ENCODE measurements at regions not wholly inside any gene's neighbourhood (a gene's known extent, or its start where the extent isn't known, plus 50 kb on each side); places are given as distances from the start of the nearest gene placed in this dataset.
A peak's percentile ranks its signal among the peaks of the same experiment; 100 is the strongest.

- DNase-seq: no peak
Measured at GRCh38 chr1:83718338-83718737, 280.6 kb downstream of the TTLL7 start.

DNA sequence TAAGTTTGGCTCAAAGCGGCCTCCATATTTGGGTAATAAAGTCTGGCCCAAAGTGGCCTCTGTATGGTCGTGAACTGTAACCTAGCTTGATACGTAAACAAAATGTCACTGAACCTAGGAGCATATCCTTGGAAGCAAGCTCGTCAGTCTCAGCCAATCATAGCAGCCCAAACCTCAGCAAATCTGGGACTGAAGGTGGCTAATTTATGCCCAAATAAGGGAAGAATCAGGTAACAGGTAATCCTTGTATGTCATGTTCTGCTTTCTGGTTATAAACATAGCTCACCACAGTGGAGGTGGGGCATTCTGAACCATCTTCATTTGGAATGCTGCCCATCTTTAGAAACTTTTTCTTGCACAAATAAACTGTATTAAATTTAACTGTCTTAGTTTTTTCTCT is 281.1 kb downstream of the TTLL7 start:
- no peak for DNase-seq

DNA sequence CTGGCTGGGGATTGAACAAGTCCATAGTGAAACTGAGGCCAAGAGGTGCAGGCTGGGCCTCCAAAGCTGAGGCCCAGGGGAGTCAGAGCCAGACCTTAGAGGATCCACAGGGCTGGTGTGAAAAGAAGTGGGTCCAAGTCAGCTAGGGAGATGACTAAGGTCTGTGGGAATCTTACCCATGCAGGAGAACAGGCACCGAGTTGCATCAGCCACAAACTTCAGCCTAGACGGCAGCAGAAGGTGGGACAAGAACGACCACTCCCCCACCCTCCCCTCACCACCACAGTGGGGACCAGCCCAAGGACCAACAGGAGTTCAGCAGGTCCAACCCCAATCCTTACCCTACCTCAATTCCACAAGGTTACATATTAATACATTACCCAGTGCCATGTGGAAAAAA is 282.3 kb downstream of the TTLL7 start:
- no peak for DNase-seq

- no peak for DNase-seq
Measured at GRCh38 chr1:83715550-83715949, 283.4 kb downstream of the TTLL7 start.

DNA sequence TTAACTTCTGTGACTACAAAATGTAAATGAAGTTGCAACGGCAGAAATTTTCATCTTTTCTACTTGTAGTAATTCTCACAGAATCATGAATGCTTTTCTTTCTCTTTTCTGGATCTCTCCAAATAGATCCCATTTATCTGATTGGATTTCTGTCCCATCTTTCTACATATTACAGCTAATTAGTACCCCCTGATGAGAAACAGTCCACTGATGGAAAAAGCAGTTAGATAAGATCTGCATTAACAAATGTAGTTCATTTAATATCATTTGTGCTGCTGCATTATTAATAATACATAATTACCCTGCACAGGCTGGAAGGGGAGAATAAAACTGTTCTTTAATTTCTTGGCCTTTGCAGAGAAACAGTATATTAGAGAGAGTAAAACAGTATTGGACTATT is 289.3 kb downstream of the TTLL7 start:
- no peak for DNase-seq

DNA sequence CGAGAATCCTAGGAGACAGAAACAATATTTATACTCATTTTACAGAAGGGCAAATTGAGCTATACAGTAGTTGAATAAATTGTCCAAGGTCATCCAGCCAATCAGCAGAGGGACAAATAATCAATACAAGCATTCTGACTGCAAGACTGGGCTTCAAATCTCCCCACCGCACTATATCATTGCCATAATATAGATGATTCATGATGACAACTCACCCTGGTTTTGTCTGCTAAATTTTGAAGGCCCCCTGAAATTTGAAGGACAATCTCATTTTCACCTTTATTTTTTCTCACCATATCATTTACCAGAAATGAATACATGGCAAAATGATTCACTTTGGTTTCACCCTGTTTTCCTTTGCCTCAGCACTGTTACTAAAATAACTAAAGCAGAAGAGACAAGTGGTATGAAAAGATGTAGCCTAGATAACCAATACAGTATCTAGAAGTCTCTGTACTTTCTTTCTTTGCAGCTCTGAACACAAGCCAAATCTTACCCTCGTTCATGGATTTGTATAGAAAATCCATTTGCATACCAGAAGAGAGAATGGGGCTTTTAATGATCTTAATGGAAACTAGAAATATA is 292.5 kb downstream of the TTLL7 start:
- no peak for DNase-seq

- peak; percentile 14 for DNase-seq
Measured at GRCh38 chr1:83705091-83705490, 293.8 kb downstream of the TTLL7 start.

- DNase-seq: no peak
Measured at GRCh38 chr1:83704350-83704749, 294.6 kb downstream of the TTLL7 start.

DNA sequence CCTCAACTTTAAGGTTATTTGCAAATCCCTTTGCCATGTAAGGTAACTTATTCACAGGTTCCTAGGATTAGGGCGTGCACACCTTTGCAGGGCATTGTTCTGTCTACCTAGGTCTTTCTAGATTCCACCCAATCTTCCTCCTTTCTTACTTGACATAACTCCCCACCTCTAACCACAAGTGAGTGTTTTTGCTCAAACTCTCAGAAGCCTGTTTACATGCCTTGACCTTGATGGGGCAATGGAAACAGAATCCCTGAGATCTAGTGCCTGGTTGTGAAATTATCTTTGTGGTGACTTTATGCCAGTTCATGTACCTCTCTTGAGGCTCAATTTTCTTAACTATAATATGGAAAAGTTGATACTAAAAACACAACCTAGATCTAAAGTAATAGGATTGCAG is 296.6 kb downstream of the TTLL7 start:
- DNase-seq: no peak

GRCh38 chr1:83701355-83701754 is 297.6 kb downstream of the TTLL7 start:
- DNase-seq: no peak

DNA sequence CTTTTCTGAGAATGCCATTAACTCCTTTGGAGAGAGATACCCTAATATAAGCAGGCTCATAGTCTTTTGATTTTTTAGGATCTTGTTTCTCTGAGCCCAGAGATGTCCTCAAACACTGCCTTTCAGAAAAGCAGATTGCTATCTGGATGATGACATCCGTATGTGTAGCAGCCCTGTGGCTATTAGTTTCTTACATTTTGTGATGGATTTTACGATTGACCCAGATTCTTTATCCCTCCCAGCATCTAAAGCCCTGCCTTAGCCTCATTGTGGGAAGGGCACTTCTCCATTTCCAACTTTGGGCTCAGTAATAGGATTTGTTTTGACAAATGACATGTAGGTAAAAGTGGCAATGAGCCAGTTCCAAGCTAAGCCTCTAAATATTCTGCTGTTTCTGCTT is 300.3 kb downstream of the TTLL7 start:
- no peak for DNase-seq

GRCh38 chr1:83697961-83698360 is 301.0 kb downstream of the TTLL7 start:
- no peak for DNase-seq

- DNase-seq: no peak
Measured at GRCh38 chr1:83697220-83697619, 301.7 kb downstream of the TTLL7 start.

GRCh38 chr1:83694449-83694848 is 304.5 kb downstream of the TTLL7 start:
- no peak for DNase-seq

DNA sequence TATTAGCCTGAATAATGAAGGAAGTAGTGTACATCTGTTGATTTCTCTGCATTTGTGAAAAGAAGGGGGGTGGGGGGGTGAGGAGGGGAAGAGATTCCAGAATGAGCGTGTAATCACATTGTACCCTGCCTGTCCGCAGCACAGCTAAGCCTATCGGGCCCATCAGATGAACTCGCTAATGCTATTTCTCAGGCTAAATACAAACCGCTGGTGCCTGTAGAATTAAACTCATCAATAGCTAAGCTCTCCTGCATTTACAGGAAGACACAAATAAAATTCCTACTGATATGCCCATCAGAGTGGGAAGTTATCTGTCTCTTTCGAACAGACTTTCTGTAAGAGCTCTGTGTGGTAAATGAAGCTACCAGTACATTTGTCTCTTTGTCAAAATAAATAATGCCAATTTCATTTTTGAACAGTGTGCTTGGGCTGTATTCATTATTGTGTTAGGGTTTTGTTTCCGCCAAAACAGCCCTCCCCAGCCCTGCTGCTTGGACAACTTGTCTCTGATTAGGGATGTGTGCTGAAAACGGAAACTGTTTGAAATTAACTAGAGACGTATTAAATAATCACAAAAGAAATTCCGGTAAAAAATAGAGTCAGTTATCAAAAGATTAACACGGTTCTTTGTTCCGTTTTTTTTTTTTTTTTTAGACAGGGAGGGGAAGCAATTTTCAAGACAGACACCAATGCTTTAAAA is 305.4 kb downstream of the TTLL7 start:
- peak; percentile 14 for DNase-seq

GRCh38 chr1:83692524-83693381 is 306.2 kb downstream of the TTLL7 start:
- peak; percentile 24 for DNase-seq

DNA sequence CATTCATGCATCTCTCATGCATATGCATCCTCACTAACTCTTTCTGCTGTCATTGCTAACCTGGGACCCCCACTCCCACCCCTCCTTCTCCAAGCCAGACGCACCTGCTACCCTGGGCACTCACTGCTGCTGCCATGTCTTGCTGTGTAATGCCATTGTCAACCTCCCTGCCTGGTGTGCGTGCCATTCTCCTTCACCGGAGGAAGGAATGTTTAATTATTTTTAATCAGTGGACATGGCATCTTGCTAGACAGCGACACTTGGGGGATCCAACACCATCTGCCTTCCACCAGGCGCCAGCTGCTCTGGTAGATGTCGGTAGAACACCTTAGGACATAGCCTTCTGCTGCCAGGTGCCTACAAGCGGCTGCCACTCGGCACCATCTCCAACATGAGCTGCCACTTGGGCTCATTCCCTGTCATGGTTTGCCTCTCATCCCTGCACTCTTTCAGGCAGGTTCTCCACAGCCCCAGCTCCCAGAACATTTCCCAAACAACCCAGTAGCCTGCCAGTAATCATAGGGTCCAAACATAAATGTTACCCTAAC is 306.9 kb downstream of the TTLL7 start:
- DNase-seq: no peak

DNA sequence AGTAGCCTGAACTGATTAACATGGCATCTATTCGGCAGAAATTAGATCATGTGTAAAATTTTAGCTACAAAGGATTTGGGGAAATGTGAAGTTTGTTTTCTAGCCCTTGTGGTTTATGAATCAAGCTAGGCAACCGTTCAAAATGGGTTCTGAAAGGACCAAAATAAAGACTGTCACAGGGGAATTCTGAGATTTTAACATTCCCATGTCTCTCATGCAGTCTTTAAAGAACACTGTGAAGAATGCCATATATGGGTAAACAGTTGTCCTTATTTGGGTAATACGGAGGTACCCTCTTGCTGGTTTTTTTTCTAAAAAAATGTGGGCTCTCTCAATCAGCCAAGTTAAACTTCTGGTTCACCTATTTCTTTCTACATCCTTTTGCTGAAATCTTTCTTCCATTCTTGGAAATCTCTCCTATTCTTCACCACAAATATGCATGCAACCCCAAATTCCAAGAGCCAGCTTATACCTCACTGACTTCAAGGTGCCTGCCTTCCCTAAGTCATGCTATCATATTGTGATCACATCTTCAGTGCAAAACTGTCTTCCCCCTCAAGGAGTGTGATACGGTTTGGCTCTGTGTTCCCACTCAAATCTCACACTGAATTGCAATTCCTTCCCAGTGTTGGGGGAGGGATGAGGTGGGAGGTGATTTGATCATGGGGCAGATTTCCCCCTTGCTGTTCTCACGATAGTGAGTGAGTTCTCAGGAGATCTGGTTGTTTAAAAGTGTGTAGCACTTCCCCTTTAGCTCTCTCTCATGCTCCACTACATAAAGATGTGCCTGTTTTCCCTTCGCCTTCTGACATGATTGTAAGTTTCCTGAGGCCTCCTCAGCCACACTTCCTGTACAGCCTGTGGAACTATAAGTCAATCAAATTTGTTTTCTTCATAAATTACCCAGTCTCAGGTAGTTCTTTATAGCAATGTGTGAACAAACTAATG is 308.7 kb downstream of the TTLL7 start:
- no peak for DNase-seq

DNA sequence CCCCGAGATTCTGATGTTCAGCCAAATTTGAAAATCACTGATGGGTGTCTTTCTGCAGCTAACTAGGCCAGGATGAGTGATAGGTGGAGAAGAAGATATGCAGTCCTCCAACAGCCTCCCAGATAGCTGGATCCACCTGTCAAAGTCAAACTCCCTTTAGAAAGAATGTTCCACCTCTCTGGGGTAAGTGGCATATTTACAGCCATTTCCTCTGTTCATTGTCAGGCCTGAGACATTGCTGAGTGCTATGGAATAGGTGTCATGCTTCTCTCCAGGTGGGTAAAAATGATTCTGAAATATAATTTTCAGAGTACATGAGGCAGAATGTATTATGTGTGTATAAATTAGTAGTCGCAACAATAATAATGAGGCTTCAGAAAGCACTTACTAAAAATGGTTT is 316.8 kb downstream of the TTLL7 start:
- no peak for DNase-seq

DNA sequence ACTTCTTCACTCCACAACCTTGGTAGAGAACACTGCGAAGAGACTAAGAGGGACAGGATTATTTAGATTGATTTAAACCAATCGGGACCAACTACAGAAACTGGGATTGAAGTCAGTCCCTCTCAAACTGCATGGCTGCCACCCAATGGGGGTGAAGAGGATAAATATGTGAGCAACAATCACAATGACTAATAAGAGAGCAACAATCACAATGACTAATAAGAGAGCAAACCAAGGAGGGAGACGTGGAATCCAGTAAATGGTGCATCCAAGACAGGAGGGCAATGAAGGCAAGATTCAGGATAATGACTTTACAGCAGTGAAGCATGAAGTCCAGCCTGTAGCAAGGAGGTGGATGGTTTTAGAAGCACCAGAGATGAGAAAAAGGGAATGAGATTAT is 322.8 kb downstream of the TTLL7 start:
- no peak for DNase-seq

- no peak for DNase-seq
Measured at GRCh38 chr1:83673312-83673711, 325.6 kb downstream of the TTLL7 start.

DNA sequence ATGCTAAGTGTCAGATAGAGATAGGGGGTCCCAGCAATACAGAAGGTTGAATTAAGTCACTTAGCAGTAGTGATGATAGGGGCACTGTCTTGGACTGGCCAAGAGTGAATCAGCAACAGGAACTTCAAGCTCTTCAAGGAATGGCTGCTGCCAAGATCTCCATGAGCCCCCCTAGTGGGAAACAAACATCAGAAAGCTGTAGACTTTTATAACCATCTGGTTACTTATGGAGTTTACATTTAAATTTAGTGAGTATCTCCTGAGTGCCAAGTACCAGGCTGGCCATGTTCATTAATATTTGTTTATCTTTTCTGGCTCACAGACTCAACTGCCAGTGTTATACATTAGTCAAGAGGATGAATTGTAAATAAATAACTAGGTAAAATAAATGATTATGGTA is 327.3 kb downstream of the TTLL7 start:
- no peak for DNase-seq
